ENCODE measurements at regions not wholly inside any gene's neighbourhood (a gene's known extent, or its start where the extent isn't known, plus 50 kb on each side); places are given as distances from the start of the nearest gene placed in this dataset.
"Not testable (repeated sequence)": the region's sequence is repeated elsewhere in the genome, so short reads cannot be mapped to it uniquely, and the experiment has no call there.

GRCh38 chr10:30560326-30560725 lies 69.2 kb downstream of the LYZL2 start:
- DNase-seq (ENCODE audit: low read depth), result no peak

DNA sequence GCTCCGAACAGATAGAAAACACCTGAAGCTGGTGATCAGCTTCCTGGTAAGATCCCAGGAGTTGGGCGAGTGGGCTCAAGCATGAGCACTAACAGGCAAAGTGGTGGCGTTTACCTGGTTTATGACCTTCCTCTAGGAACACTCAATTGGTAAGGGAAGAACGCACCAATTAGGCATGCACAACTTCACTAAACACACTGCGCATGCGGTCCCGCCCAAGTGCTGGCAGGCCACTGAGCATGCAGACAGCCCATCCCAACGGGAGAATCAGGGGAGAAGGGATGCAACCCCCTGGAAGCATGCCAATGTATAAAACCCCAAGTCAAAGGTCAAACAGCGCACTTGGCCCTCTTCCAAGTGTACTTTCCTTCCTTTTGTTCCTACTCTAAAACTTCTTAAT lies 70.4 kb downstream of the LYZL2 start:
- no peak for DNase-seq (ENCODE audit: low read depth)

- no peak for DNase-seq (ENCODE audit: low read depth)
These were observed 71.1 kb downstream of the LYZL2 start for GRCh38 chr10:30558411-30558810.

DNA sequence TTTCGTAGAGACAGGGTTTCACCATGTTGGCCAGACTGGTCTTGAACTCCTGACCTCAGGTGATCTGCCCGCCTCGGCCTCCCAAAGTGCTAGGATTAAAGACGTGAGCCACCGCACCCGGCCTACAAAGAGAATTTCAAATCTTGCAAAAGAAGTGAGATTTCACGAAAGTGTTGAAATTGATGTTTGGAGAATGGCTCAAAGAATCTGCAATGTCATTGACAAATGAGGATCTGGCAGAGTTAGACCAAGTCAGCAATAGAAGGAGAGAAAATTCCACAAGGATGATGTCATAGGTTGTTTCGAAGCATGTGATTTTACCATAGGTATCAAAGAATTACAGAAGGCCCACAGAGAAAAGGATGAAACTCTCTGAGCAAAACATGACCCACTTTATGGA lies 71.7 kb downstream of the LYZL2 start:
- DNase-seq (ENCODE audit: low read depth), result no peak

- DNase-seq (ENCODE audit: low read depth), result no peak
These were observed 73.4 kb downstream of the LYZL2 start for GRCh38 chr10:30556189-30556588.

GRCh38 chr10:30555465-30555864 lies 74.1 kb downstream of the LYZL2 start:
- no peak for DNase-seq (ENCODE audit: low read depth)

GRCh38 chr10:30554440-30554825 lies 75.1 kb downstream of the LYZL2 start:
- no peak for DNase-seq (ENCODE audit: low read depth)

GRCh38 chr10:30553626-30554439 lies 75.7 kb downstream of the LYZL2 start:
- no peak for DNase-seq (ENCODE audit: low read depth)

- no peak for DNase-seq (ENCODE audit: low read depth)
These were observed 76.4 kb downstream of the LYZL2 start for GRCh38 chr10:30553018-30553625.

- no peak for DNase-seq (ENCODE audit: low read depth)
These were observed 78.4 kb downstream of the LYZL2 start for GRCh38 chr10:30550967-30551815.

DNA sequence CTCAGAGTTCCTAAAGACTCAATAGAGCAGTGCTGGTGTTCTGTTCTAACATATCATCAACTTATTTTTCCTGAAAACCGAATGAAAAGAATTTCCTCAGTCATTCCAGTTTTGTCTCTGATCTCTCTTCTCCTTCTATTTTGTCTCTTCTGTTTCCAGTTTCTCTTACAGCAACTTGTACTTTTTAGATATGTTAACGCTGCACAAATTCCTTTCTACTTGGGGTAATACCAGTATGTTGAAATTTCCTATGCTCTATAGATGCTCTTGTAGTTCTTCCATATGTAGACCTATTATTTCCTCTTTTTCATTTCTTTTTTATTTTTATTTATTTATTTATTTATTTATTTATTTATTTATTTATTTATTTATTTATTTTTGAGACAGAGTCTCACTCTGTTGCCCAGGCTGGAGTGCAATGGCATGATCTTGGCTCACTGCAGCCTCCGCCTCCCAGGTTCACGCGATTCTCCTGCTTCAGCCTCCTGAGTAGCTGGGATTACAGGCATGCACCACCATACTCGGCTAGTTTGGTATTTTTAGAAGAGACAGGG lies 80.3 kb downstream of the LYZL2 start:
- not testable (repeated sequence) for DNase-seq (ENCODE audit: low read depth)

DNA sequence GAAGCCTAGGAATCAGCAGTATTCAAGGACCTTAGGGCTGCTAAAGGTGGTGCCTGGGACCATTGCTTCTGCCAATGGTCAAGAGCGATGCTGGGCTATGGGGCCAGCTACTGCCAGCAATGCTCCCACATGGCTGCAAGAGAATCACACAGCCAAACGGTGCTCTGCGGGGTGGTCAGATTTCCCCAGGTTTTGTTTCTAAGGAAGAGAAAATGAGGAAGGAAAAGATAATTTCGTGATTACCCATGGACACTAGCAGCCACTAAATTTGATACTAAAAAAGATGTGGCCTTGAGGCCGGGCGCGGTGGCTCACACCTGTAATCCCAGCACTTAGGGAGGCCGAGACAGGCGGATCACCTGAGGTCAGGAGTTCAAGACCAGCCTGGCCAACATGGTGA lies 83.0 kb downstream of the LYZL2 start:
- DNase-seq (ENCODE audit: low read depth), result no peak

DNA sequence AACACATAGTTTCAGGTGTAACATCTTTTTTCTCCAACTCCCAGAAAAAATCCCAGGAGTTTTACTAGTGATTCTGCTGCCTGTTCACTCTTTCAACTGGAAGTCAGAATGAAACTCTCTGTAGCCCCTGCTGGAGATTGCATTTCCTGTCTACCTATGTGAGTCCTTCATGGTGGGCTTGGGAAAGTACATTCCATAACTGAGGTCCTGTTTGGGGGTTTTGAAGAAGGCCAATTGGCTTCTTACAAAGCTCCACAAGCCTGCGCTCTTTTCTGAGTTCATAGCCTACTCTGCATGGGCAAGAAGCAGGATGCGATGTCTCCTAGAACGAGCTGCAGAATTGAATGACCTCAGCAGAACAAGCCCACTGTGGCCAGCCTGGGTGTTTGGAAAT lies 86.7 kb downstream of the LYZL2 start:
- DNase-seq (ENCODE audit: low read depth), result no peak

GRCh38 chr10:30542001-30542894 lies 87.3 kb downstream of the LYZL2 start:
- no peak for DNase-seq (ENCODE audit: low read depth)

DNA sequence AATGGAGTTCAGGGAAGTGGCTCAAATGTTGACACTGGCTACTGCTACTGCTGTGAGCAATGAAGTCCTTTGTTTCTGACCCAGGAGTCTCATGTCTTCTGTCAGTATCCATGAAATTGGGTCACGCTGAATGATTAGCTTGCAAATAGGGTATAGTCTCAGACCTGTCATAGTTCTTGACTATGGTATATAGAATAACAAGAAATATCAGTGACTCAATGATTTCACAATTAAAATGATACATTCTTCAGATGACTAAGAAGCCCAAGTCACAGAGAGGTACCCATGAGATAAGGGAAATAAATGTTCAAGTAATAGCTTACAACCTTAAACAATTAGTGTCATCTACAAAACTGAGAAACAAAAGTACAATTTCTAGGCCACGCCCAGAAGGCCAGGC lies 89.3 kb downstream of the LYZL2 start:
- DNase-seq (ENCODE audit: low read depth), result no peak

- DNase-seq (ENCODE audit: low read depth), result no peak
These were observed 91.5 kb downstream of the LYZL2 start for GRCh38 chr10:30538086-30538485.

DNA sequence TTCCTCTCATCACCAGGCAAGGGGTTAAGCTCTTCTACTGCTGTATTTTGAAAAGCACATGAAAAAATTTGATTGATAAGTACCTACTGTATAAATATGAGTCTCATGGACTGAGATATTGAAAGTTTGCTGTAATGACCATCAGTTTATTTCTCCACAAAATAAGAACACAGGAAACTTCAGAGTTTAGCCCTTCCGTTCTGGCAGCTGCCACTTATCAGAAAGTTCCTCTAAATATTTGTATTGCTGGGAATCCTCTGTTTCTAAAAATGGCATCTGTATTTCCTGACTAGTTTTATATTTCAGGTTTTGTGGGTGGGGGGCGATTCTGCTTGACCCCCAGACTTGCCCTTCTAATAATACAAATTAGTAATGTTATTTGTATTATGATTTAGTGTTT lies 92.0 kb downstream of the LYZL2 start:
- no peak for DNase-seq (ENCODE audit: low read depth)

GRCh38 chr10:30537158-30537557 lies 92.4 kb downstream of the LYZL2 start:
- not testable (repeated sequence) for DNase-seq (ENCODE audit: low read depth)

DNA sequence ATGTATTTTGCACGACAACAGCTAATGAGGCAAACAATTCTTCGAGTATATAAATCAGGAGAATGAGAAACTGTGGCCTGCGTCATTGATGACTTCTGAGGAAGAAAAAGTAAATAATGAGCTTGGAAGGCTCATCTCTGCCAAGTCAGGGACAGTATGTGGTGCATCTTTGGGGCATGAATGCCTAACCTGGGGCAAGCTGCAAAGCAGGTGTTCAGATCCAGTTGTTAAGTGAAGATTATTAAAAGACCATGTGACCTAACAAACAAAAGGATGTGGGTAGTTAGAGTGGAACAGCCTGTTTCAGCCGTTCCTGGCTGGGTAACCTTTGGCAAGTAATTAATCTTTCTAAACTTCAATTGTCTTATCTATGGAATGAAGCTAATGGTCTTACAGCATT lies 93.0 kb downstream of the LYZL2 start:
- no peak for DNase-seq (ENCODE audit: low read depth)

DNA sequence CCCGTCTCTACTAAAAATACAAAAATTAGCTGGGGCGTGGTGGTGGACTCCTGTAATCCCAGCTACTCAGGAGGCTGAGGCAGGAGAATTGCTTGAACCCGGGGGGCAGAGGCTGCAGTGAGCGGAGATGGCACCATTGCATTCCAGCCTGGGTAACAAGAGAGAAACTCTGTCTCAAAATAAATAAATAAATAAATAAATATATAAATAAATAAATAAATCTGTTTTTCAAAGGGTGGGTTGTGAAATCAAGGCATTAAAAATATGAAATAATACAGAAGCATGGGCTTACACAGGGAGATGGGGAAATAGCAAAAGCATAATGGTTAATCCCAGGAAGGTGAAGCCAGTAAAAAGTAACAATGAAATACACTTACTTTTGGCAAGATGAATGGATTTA lies 93.9 kb downstream of the LYZL2 start:
- DNase-seq (ENCODE audit: low read depth), result no peak

GRCh38 chr10:30534465-30535144 lies 94.9 kb downstream of the LYZL2 start:
- peak; percentile 37 for DNase-seq (ENCODE audit: low read depth)

Measured in activated T-helper 9 cell treated with anti-CD3 and anti-CD28 coated beads, Interleukin-2, amount 50 U/mL, for 16 hours (primary cell).